H9 (cell line): ENCODE measurements at regions not wholly inside any gene's neighbourhood (a gene's known extent, or its start where the extent isn't known, plus 50 kb on each side); places are given as distances from the start of the nearest gene placed in this dataset.

Source experiments
- DNase-seq: peaks from one replicate; pipeline ENCODE4 v3.0.0-alpha.2; 2017
- H2AFZ ChIP-seq: one replicate; pipeline ENCODE4 v1.6.1; 2013; ENCODE audit warnings: mild to moderate bottlenecking, low read length, control low read depth, moderate library complexity
- H2AK5ac ChIP-seq: 2 replicates; pipeline ENCODE4 v1.6.1; 2013; ENCODE audit warnings: low read length, control low read depth, mixed read lengths; ENCODE audit not compliant: insufficient read length
- H2BK120ac ChIP-seq: one replicate; pipeline ENCODE4 v1.6.1; 2013; ENCODE audit warnings: low read depth, mild to moderate bottlenecking, low read length, control low read depth, inconsistent platforms; ENCODE audit not compliant: poor library complexity, severe bottlenecking
- H2BK12ac ChIP-seq: 2 replicates; pipeline ENCODE4 v1.6.1; 2013; ENCODE audit warnings: low read length, control low read depth, mixed read lengths, low read depth; ENCODE audit not compliant: insufficient read length
- H2BK15ac ChIP-seq: 2 replicates; pipeline ENCODE4 v1.6.1; 2013; ENCODE audit warnings: low read depth, low read length, control low read depth
- H2BK20ac ChIP-seq: one replicate; pipeline ENCODE4 v1.6.1; 2013; ENCODE audit warnings: low read depth, mild to moderate bottlenecking, low read length, control low read depth, inconsistent platforms; ENCODE audit not compliant: poor library complexity, severe bottlenecking
- H2BK5ac ChIP-seq: 2 replicates; pipeline ENCODE4 v1.6.1; 2013; ENCODE audit warnings: low read length, control low read depth, mixed read lengths; ENCODE audit not compliant: insufficient read length
- H3K14ac ChIP-seq: 2 replicates; pipeline ENCODE4 v1.6.1; 2013; ENCODE audit warnings: low read length, control low read depth; ENCODE audit not compliant: insufficient read depth
- H3K18ac ChIP-seq: 2 replicates; pipeline ENCODE4 v1.6.1; 2013; ENCODE audit warnings: low read depth, mild to moderate bottlenecking, mixed read lengths, low read length, control low read depth; ENCODE audit not compliant: insufficient read length
- H3K23ac ChIP-seq: 2 replicates; pipeline ENCODE4 v1.6.1; 2013; ENCODE audit warnings: low read length, control low read depth, mixed read lengths, low read depth; ENCODE audit not compliant: insufficient read length
- H3K23me2 ChIP-seq: 2 replicates; pipeline ENCODE4 v1.6.1; 2013; ENCODE audit warnings: low read depth, mild to moderate bottlenecking, mixed read lengths, low read length, control low read depth; ENCODE audit not compliant: insufficient read length, poor library complexity, severe bottlenecking
- H3K27ac ChIP-seq: 2 replicates; pipeline ENCODE4 v1.5.1; 2013; ENCODE audit warnings: low read length, control low read depth, mixed read lengths, low read depth; ENCODE audit not compliant: insufficient read length
- H3K27me3 ChIP-seq: 2 replicates; pipeline ENCODE4 v1.6.1; 2013; ENCODE audit warnings: low read length, control low read depth, inconsistent platforms; ENCODE audit not compliant: insufficient read depth
- H3K4ac ChIP-seq: 2 replicates; pipeline ENCODE4 v1.6.1; 2013; ENCODE audit warnings: low read depth, mild to moderate bottlenecking, control low read depth, inconsistent platforms, low read length, moderate library complexity
- H3K4me1 ChIP-seq: 2 replicates; pipeline ENCODE4 v1.6.1; 2013; ENCODE audit warnings: low read length, control low read depth, inconsistent platforms; ENCODE audit not compliant: insufficient read depth
- H3K4me2 ChIP-seq: 2 replicates; pipeline ENCODE4 v1.6.1; 2013; ENCODE audit warnings: low read length, control low read depth, mixed read lengths; ENCODE audit not compliant: insufficient read length, insufficient read depth
- H3K56ac ChIP-seq: 2 replicates; pipeline ENCODE4 v1.6.1; 2013; ENCODE audit warnings: low read depth, mild to moderate bottlenecking, mixed read lengths, low read length, control low read depth; ENCODE audit not compliant: insufficient read length
- H3K79me1 ChIP-seq: 2 replicates; pipeline ENCODE4 v1.6.1; 2013; ENCODE audit warnings: low read depth, mild to moderate bottlenecking, moderate library complexity, low read length, control low read depth, inconsistent platforms; ENCODE audit not compliant: insufficient read depth, poor library complexity, severe bottlenecking
- H3K79me2 ChIP-seq: 2 replicates; pipeline ENCODE4 v1.6.1; 2013; ENCODE audit warnings: low read length, control low read depth, inconsistent platforms; ENCODE audit not compliant: insufficient read depth
- H3K9ac ChIP-seq: 2 replicates; pipeline ENCODE4 v1.6.1; 2013; ENCODE audit warnings: low read length, control low read depth, mixed read lengths; ENCODE audit not compliant: insufficient read length; ENCODE audit errors: extremely low read depth
- H3K9me3 ChIP-seq: one replicate; pipeline ENCODE4 v1.6.1; 2013; ENCODE audit warnings: low read depth, low read length, inconsistent platforms; ENCODE audit not compliant: control insufficient read depth
- H3T11ph ChIP-seq: one replicate; pipeline ENCODE4 v1.6.1; 2013; ENCODE audit warnings: mild to moderate bottlenecking, low read length, control low read depth, inconsistent platforms
- H4K20me1 ChIP-seq: one replicate; pipeline ENCODE4 v1.6.1; 2013; ENCODE audit not compliant: control insufficient read depth, insufficient read length, insufficient read depth
- H4K5ac ChIP-seq: 2 replicates; pipeline ENCODE4 v1.6.1; 2013; ENCODE audit warnings: low read depth, mild to moderate bottlenecking, mixed read lengths, low read length, control low read depth; ENCODE audit not compliant: insufficient read length
- H4K8ac ChIP-seq: replicated peaks from 2 replicates; pipeline ENCODE4 v1.6.1; 2013; ENCODE audit warnings: low read length, control low read depth, mixed read lengths, low read depth; ENCODE audit not compliant: insufficient read length
- H4K91ac ChIP-seq: 2 replicates; pipeline ENCODE4 v1.6.1; 2013; ENCODE audit warnings: low read depth, mild to moderate bottlenecking, moderate library complexity, mixed read lengths, low read length, control low read depth; ENCODE audit not compliant: insufficient read length
- H3K27ac Mint-ChIP-seq, 3 experiments: 2 replicates in 2 of 3; 3 replicates in 1 of 3; pipeline ENCODE4 v1.8.0; 2020 to 2021; ENCODE audit warnings: mixed read lengths in 3 of 3, mild to moderate bottlenecking in 1 of 3, moderate library complexity in 1 of 3
- H3K27me3 Mint-ChIP-seq: 2 replicates; pipeline ENCODE4 v1.8.0; 2021; ENCODE audit warnings: low read depth, mild to moderate bottlenecking, moderate library complexity, mixed read lengths
- H3K36me3 Mint-ChIP-seq, 3 experiments: 2 replicates in 2 of 3; 3 replicates in 1 of 3; pipeline ENCODE4 v1.8.0; 2020 to 2021; ENCODE audit warnings: low read depth in 3 of 3, mixed read lengths in 3 of 3; ENCODE audit not compliant: insufficient read depth in 1 of 3
- H3K4me1 Mint-ChIP-seq, 2 experiments: 2 replicates each; pipeline ENCODE4 v1.8.0; 2020; ENCODE audit warnings: mixed read lengths in 2 of 2
- H3K4me3 Mint-ChIP-seq, 2 experiments: 2 replicates in 1 of 2; 3 replicates in 1 of 2; pipeline ENCODE4 v1.8.0; 2020 to 2021; ENCODE audit warnings: mild to moderate bottlenecking in 2 of 2, mixed read lengths in 2 of 2, moderate library complexity in 1 of 2
- H3K9me3 Mint-ChIP-seq, 2 experiments: 2 replicates in 1 of 2; 3 replicates in 1 of 2; pipeline ENCODE4 v1.8.0; 2020; ENCODE audit warnings: mild to moderate bottlenecking in 2 of 2, mixed read lengths in 2 of 2, moderate library complexity in 1 of 2
- CTCF ChIP-seq: fragments of 200-600 bp; sonication (generic); conservative IDR thresholded peaks from 3 replicates; pipeline ENCODE4 v1.8.0; 2021; ENCODE audit warnings: antibody characterized with exemption, mild to moderate bottlenecking
- WGBS: extraction: QIAGEN DNeasy Blood & Tissue Kit; methylation state at CpG from one replicate; pipeline ENCODE4 v1.1.7; 2013; ENCODE audit warnings: missing lambda C conversion rate, low lambda C conversion rate, mixed read lengths; ENCODE audit not compliant: insufficient read length; ENCODE audit errors: extremely low coverage; 5-methylcytosine and 5-hydroxymethylcytosine counted together

GRCh38 chr7:145909991-145910513 lies 206.5 kb upstream of the CNTNAP2 start:
- Histone ChIP-seq H2BK15ac (no peak overlapping the region), H2BK20ac (no peak overlapping the region), H3K4me2 (no peak overlapping the region), H2BK5ac (no peak overlapping the region), H3K9ac (no peak overlapping the region), H3T11ph (no peak overlapping the region), H2BK12ac (no peak overlapping the region), H3K4ac (no peak overlapping the region), H3K79me1 (no peaks in the 10 kb centered on the region), H2AK5ac (no peak overlapping the region), H3K56ac (no peak overlapping the region), H3K18ac (no peak overlapping the region), H2AFZ (no peak overlapping the region), H3K4me1 (no peaks in the 10 kb centered on the region), H3K27ac (no peak overlapping the region), H3K9me3 (no peaks in the 10 kb centered on the region), H4K8ac (no peak overlapping the region), H2BK120ac (no peak overlapping the region), H3K27me3 (no peaks in the 10 kb centered on the region), H3K79me2 (no peaks in the 10 kb centered on the region), H3K14ac (no peak overlapping the region), H3K23me2 (no peaks in the 10 kb centered on the region), H3K23ac (no peak overlapping the region), H4K5ac (no peak overlapping the region), H4K91ac (no peak overlapping the region), H4K20me1 (no peaks in the 10 kb centered on the region)
- H3K27me3 Mint-ChIP-seq: no peaks in the 10 kb centered on the region
- no peaks in the 10 kb centered on the region for H3K4me1 Mint-ChIP-seq
- no peak overlapping the region for H3K27ac Mint-ChIP-seq
- no CpG with 5 or more reads among the region's 3 CpGs for WGBS
- no peak overlapping the region for H3K4me3 Mint-ChIP-seq
- no peak for TF ChIP-seq CTCF
- no peaks in the 10 kb centered on the region for H3K9me3 Mint-ChIP-seq
- H3K36me3 Mint-ChIP-seq: no peaks in the 10 kb centered on the region
- no peak for DNase-seq
